Loucy (cell line): ENCODE measurements at regions not wholly inside any gene's neighbourhood (a gene's known extent, or its start where the extent isn't known, plus 50 kb on each side); places are given as distances from the start of the nearest gene placed in this dataset.
"Not testable (repeated sequence)": the region's sequence is repeated elsewhere in the genome, so short reads cannot be mapped to it uniquely, and the experiment has no call there.

Experiments used
- H2AFZ ChIP-seq: fragments of 200-600 bp; sonication (generic); 2 replicates; pipeline ENCODE4 v1.6.0; 2016; ENCODE audit warnings: antibody characterized with exemption, mild to moderate bottlenecking, low read length, moderate library complexity
- H3F3A ChIP-seq: fragments of 200-600 bp; 2 replicates; pipeline ENCODE4 v1.6.0; 2016; ENCODE audit warnings: antibody characterized with exemption, low read depth, mild to moderate bottlenecking
- H3K27me3 ChIP-seq: fragments of 200-600 bp; sonication (generic); 2 replicates; pipeline ENCODE4 v1.6.1; 2014; ENCODE audit warnings: low read length, mild to moderate bottlenecking; ENCODE audit not compliant: insufficient read depth, poor library complexity, severe bottlenecking
- H3K36me3 ChIP-seq: fragments of 200-600 bp; sonication (generic); 2 replicates; pipeline ENCODE4 v1.6.1; 2016; ENCODE audit warnings: low read length; ENCODE audit not compliant: insufficient read depth
- H3K4me1 ChIP-seq: fragments of 200-600 bp; sonication (generic); 2 replicates; pipeline ENCODE4 v1.5.1; 2014; ENCODE audit warnings: low read length, mild to moderate bottlenecking; ENCODE audit not compliant: insufficient read depth, poor library complexity, severe bottlenecking
- H3K4me2 ChIP-seq: fragments of 200-600 bp; sonication (generic); 2 replicates; pipeline ENCODE4 v1.6.0; 2014; ENCODE audit warnings: antibody characterized with exemption, low read length, low read depth, mild to moderate bottlenecking; ENCODE audit not compliant: poor library complexity, severe bottlenecking
- H3K4me3 ChIP-seq: fragments of 200-600 bp; sonication (generic); 2 replicates; pipeline ENCODE4 v1.5.1; 2014; ENCODE audit warnings: low read length, mild to moderate bottlenecking, mixed read lengths; ENCODE audit not compliant: poor library complexity, severe bottlenecking
- H3K79me2 ChIP-seq: fragments of 200-600 bp; sonication (generic); 2 replicates; pipeline ENCODE4 v1.6.1; 2014; ENCODE audit warnings: low read length; ENCODE audit not compliant: insufficient read depth
- H3K9ac ChIP-seq: fragments of 200-600 bp; sonication (generic); 2 replicates; pipeline ENCODE4 v1.6.0; 2014; ENCODE audit warnings: mild to moderate bottlenecking, low read depth, low read length, moderate library complexity; ENCODE audit not compliant: poor library complexity, severe bottlenecking
- H3K9me2 ChIP-seq: fragments of 200-600 bp; sonication (generic); replicated peaks from 2 replicates; pipeline ENCODE4 v1.6.1; 2016; ENCODE audit warnings: low read depth, low read length, mixed read lengths
- H3K9me3 ChIP-seq: fragments of 200-600 bp; sonication (generic); 2 replicates; pipeline ENCODE4 v1.6.1; 2014; ENCODE audit warnings: mild to moderate bottlenecking, antibody characterized with exemption, low read length, low read depth; ENCODE audit not compliant: insufficient read depth
- H4K20me1 ChIP-seq: fragments of 200-600 bp; sonication (generic); 2 replicates; pipeline ENCODE4 v1.6.0; 2014; ENCODE audit warnings: antibody characterized with exemption, low read length, mild to moderate bottlenecking; ENCODE audit not compliant: insufficient read depth, poor library complexity, severe bottlenecking
- CTCF ChIP-seq: fragments of 200-600 bp; sonication (generic); conservative IDR thresholded peaks from 2 replicates; pipeline ENCODE4 v1.5.1; 2014; ENCODE audit warnings: mild to moderate bottlenecking, antibody characterized with exemption, low read length
- EZH2phosphoT487 ChIP-seq: fragments of 200-600 bp; IDR thresholded peaks from 2 replicates; pipeline ENCODE4 v1.6.1; 2018; ENCODE audit warnings: antibody characterized with exemption, mild to moderate bottlenecking, moderate library complexity, borderline replicate concordance

DNA sequence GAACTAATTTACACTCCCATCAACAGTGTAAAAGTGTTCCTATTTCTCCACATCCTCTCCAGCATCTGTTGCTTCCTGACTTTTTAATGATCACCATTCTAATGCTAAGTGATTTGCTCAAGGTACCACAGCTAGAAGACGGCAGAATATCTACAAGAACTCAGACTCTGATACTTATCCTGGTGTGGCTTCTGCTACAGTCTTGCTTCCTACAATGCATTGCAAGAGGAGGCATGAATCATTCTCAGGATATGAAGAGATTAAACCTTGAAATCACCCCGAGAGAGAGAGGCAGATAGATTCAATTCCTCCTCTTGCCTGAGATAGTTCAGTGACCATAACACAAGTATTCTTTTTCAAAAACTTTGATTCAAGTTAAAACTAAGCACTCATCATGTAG, 306.4 kb downstream of the TBC1D4 start:
- Histone ChIP-seq H3K27me3 (no peaks in the 10 kb centered on the region), H3F3A (no peaks in the 10 kb centered on the region), H3K4me1 (no peaks in the 10 kb centered on the region), H3K36me3 (no peaks in the 10 kb centered on the region), H3K4me3 (no peak overlapping the region), H3K9me3 (no peaks in the 10 kb centered on the region), H4K20me1 (no peaks in the 10 kb centered on the region), H3K9ac (no peak overlapping the region), H3K4me2 (no peak overlapping the region), H3K79me2 (no peaks in the 10 kb centered on the region), H3K9me2 (no peaks in the 10 kb centered on the region; the same call in 1 of the 2 replicates), H2AFZ (no peak overlapping the region)
- no peak for TF ChIP-seq CTCF
- TF ChIP-seq EZH2phosphoT487 = no peak

- H3K9ac ChIP-seq, H4K20me1 ChIP-seq, H2AFZ ChIP-seq, H3K4me2 ChIP-seq, H3K36me3 ChIP-seq, H3K9me3 ChIP-seq, H3F3A ChIP-seq, H3K4me3 ChIP-seq, H3K9me2 ChIP-seq, H3K27me3 ChIP-seq, H3K79me2 ChIP-seq, H3K4me1 ChIP-seq: not testable (repeated sequence)
Observed at GRCh38 chr13:75175097-75175496, 306.9 kb downstream of the TBC1D4 start.

GRCh38 chr13:75174481-75174880, 307.5 kb downstream of the TBC1D4 start:
- TF ChIP-seq CTCF (no peak), EZH2phosphoT487 (no peak)
- Histone ChIP-seq H3K4me2 (no peak overlapping the region), H3F3A (no peaks in the 10 kb centered on the region), H3K36me3 (no peaks in the 10 kb centered on the region), H3K4me1 (no peaks in the 10 kb centered on the region), H3K9ac (no peak overlapping the region), H4K20me1 (no peaks in the 10 kb centered on the region), H3K79me2 (no peaks in the 10 kb centered on the region), H2AFZ (no peak overlapping the region), H3K4me3 (no peak overlapping the region), H3K9me3 (no peaks in the 10 kb centered on the region), H3K27me3 (no peaks in the 10 kb centered on the region), H3K9me2 (no peaks in the 10 kb centered on the region; the same call in 1 of the 2 replicates)

- H3F3A ChIP-seq = no peaks in the 10 kb centered on the region
- H2AFZ ChIP-seq = peak overlapping the region; percentile 39; the same call in 1 of the 2 replicates
- H3K36me3 ChIP-seq = no peaks in the 10 kb centered on the region
- H3K4me3 ChIP-seq = no peak overlapping the region
- H3K9me2 ChIP-seq = no peaks in the 10 kb centered on the region; the same call in 1 of the 2 replicates
- no peaks in the 10 kb centered on the region for H3K79me2 ChIP-seq
- no peaks in the 10 kb centered on the region for H4K20me1 ChIP-seq
- no peaks in the 10 kb centered on the region for H3K4me1 ChIP-seq
- H3K9me3 ChIP-seq = no peaks in the 10 kb centered on the region
- no peak overlapping the region for H3K9ac ChIP-seq
- no peak for TF ChIP-seq EZH2phosphoT487
- TF ChIP-seq CTCF = no peak
- no peaks in the 10 kb centered on the region for H3K27me3 ChIP-seq
- no peak overlapping the region for H3K4me2 ChIP-seq
Observed at GRCh38 chr13:75173457-75174356, 308.3 kb downstream of the TBC1D4 start.
